Neural progenitor cell (in vitro differentiated cells): ENCODE measurements at regions not wholly inside any gene's neighbourhood (a gene's known extent, or its start where the extent isn't known, plus 50 kb on each side); places are given as distances from the start of the nearest gene placed in this dataset.

ENCODE experiments used
- EZH2 ChIP-seq: fragments of 200-600 bp; sonication (generic); IDR thresholded peaks from 2 replicates; pipeline ENCODE4 v1.6.1; 2017; ENCODE audit warnings: antibody characterized with exemption, mild to moderate bottlenecking, moderate library complexity
- TF ChIP-seq, protein P1 (sequence below): fragments of 200-600 bp; sonication (generic); IDR thresholded peaks from 2 replicates; pipeline ENCODE4 v1.5.1; 2017; ENCODE audit warnings: antibody characterized with exemption, mild to moderate bottlenecking

DNA sequence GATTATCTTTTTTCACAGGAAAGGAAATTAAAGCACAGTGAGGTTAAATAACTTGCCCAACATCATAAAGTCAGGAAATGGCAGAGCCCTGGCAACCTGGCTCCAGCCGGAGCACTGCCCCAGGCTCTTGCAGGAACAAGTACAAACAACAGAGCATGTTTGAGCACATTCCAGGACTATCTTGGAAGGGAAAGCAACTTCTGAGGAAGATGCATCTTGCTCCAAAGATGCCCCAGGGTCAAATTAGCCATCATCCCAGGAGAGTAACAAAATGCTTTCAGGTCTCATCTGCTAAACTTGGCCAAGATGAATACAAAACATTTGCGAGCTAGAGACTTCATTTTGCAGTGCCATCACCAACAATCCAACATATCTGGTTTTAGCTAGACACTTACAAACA lies 162.4 kb upstream of the LRRN1 start:
- TF ChIP-seq, protein P1, sequence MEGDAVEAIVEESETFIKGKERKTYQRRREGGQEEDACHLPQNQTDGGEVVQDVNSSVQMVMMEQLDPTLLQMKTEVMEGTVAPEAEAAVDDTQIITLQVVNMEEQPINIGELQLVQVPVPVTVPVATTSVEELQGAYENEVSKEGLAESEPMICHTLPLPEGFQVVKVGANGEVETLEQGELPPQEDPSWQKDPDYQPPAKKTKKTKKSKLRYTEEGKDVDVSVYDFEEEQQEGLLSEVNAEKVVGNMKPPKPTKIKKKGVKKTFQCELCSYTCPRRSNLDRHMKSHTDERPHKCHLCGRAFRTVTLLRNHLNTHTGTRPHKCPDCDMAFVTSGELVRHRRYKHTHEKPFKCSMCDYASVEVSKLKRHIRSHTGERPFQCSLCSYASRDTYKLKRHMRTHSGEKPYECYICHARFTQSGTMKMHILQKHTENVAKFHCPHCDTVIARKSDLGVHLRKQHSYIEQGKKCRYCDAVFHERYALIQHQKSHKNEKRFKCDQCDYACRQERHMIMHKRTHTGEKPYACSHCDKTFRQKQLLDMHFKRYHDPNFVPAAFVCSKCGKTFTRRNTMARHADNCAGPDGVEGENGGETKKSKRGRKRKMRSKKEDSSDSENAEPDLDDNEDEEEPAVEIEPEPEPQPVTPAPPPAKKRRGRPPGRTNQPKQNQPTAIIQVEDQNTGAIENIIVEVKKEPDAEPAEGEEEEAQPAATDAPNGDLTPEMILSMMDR = no peak
- no peak for TF ChIP-seq EZH2
